ENCODE measurements at regions not wholly inside any gene's neighbourhood (a gene's known extent, or its start where the extent isn't known, plus 50 kb on each side); places are given as distances from the start of the nearest gene placed in this dataset.
"Not testable (repeated sequence)": the region's sequence is repeated elsewhere in the genome, so short reads cannot be mapped to it uniquely, and the experiment has no call there.

- no peak for DNase-seq (ENCODE audit: extremely low read depth in 1 of 11, low read depth in 9 of 11, low spot score in 4 of 11)
These were observed 863.2 kb downstream of the TRIML1 start for GRCh38 chr4:189002475-189002874.

- not testable (repeated sequence) for DNase-seq (ENCODE audit: extremely low read depth in 1 of 11, low read depth in 9 of 11, low spot score in 4 of 11)
These were observed 871.4 kb downstream of the TRIML1 start for GRCh38 chr4:189010452-189011217.

- no peak for DNase-seq (ENCODE audit: extremely low read depth in 1 of 11, low read depth in 9 of 11, low spot score in 4 of 11)
These were observed 882.6 kb downstream of the TRIML1 start for GRCh38 chr4:189021831-189022230.

GRCh38 chr4:189022440-189023035, 883.3 kb downstream of the TRIML1 start:
- no peak for DNase-seq (ENCODE audit: extremely low read depth in 1 of 11, low read depth in 9 of 11, low spot score in 4 of 11)

- no peak for DNase-seq (ENCODE audit: extremely low read depth in 1 of 11, low read depth in 9 of 11, low spot score in 4 of 11)
These were observed 890.8 kb downstream of the TRIML1 start for GRCh38 chr4:189029976-189030504.

- DNase-seq (ENCODE audit: extremely low read depth in 1 of 11, low read depth in 9 of 11, low spot score in 4 of 11) = no peak
These were observed 893.5 kb downstream of the TRIML1 start for GRCh38 chr4:189032606-189033338.

GRCh38 chr4:189033801-189034347, 894.6 kb downstream of the TRIML1 start:
- no peak for DNase-seq (ENCODE audit: extremely low read depth in 1 of 11, low read depth in 9 of 11, low spot score in 4 of 11)

- no peak for DNase-seq (ENCODE audit: extremely low read depth in 1 of 11, low read depth in 9 of 11, low spot score in 4 of 11)
These were observed 895.9 kb downstream of the TRIML1 start for GRCh38 chr4:189035091-189035490.

- DNase-seq (ENCODE audit: extremely low read depth in 1 of 11, low read depth in 9 of 11, low spot score in 4 of 11) = no peak
These were observed 896.4 kb downstream of the TRIML1 start for GRCh38 chr4:189035654-189036053.

- no peak for DNase-seq (ENCODE audit: extremely low read depth in 1 of 11, low read depth in 9 of 11, low spot score in 4 of 11)
These were observed 897.7 kb downstream of the TRIML1 start for GRCh38 chr4:189036906-189037305.

- no peak for DNase-seq (ENCODE audit: extremely low read depth in 1 of 11, low read depth in 9 of 11, low spot score in 4 of 11)
These were observed 894.0 kb upstream of the FRG1 start for GRCh38 chr4:189046642-189047041.

- no peak for DNase-seq (ENCODE audit: extremely low read depth in 1 of 11, low read depth in 9 of 11, low spot score in 4 of 11)
These were observed 892.6 kb upstream of the FRG1 start for GRCh38 chr4:189048119-189048518.

- DNase-seq (ENCODE audit: extremely low read depth in 1 of 11, low read depth in 9 of 11, low spot score in 4 of 11) = no peak
These were observed 891.0 kb upstream of the FRG1 start for GRCh38 chr4:189049682-189050081.

- DNase-seq (ENCODE audit: extremely low read depth in 1 of 11, low read depth in 9 of 11, low spot score in 4 of 11) = no peak
These were observed 890.0 kb upstream of the FRG1 start for GRCh38 chr4:189050643-189051042.

GRCh38 chr4:189053621-189054020, 887.1 kb upstream of the FRG1 start:
- DNase-seq (ENCODE audit: extremely low read depth in 1 of 11, low read depth in 9 of 11, low spot score in 4 of 11) = no peak

GRCh38 chr4:189060104-189060503, 880.6 kb upstream of the FRG1 start:
- DNase-seq (ENCODE audit: extremely low read depth in 1 of 11, low read depth in 9 of 11, low spot score in 4 of 11) = no peak

GRCh38 chr4:189062047-189062820, 878.4 kb upstream of the FRG1 start:
- no peak for DNase-seq (ENCODE audit: extremely low read depth in 1 of 11, low read depth in 9 of 11, low spot score in 4 of 11)

GRCh38 chr4:189069772-189070171, 870.9 kb upstream of the FRG1 start:
- DNase-seq (ENCODE audit: extremely low read depth in 1 of 11, low read depth in 9 of 11, low spot score in 4 of 11) = no peak

- DNase-seq (ENCODE audit: extremely low read depth in 1 of 11, low read depth in 9 of 11, low spot score in 4 of 11) = no peak
These were observed 869.4 kb upstream of the FRG1 start for GRCh38 chr4:189071241-189071640.
